Spleen (tissue), 11 donors: ENCODE measurements at regions not wholly inside any gene's neighbourhood (a gene's known extent, or its start where the extent isn't known, plus 50 kb on each side); places are given as distances from the start of the nearest gene placed in this dataset.

ENCODE experiments used
- DNase-seq: peaks from one replicate; pipeline ENCODE4 v3.0.0-alpha.2; 2020
- H3K27ac ChIP-seq, 8 donors: fragments of 200-600 bp; sonication (generic) in 7 of 8; 1 replicate in 4 of 8; 2 replicates in 4 of 8; pipeline versions ENCODE4 v1.5.0 to v1.8.0; 2016 to 2021; ENCODE audit warnings: inconsistent platforms in 4 of 8, mild to moderate bottlenecking in 4 of 8, moderate library complexity in 1 of 8
- H3K27me3 ChIP-seq, 7 donors: fragments of 200-600 bp; sonication (generic) in 6 of 7; replicated peaks in 1 of 7; 1 replicate in 4 of 7; 2 replicates in 3 of 7; pipeline versions ENCODE4 v1.5.0 to v1.8.0; 2016 to 2021; ENCODE audit warnings: inconsistent platforms in 3 of 7, mild to moderate bottlenecking in 1 of 7
- H3K36me3 ChIP-seq, 6 donors: fragments of 200-600 bp; sonication (generic) in 5 of 6; 1 replicate in 4 of 6; 2 replicates in 2 of 6; pipeline versions ENCODE4 v1.5.0 to v1.8.0; 2016 to 2021; ENCODE audit warnings: inconsistent platforms in 2 of 6
- H3K4me1 ChIP-seq, 6 donors: fragments of 200-600 bp; sonication (generic) in 5 of 6; 1 replicate in 3 of 6; 2 replicates in 3 of 6; pipeline versions ENCODE4 v1.5.0 to v1.8.0; 2016 to 2021; ENCODE audit warnings: inconsistent platforms in 3 of 6
- H3K4me3 ChIP-seq, 8 donors: fragments of 200-600 bp; sonication (generic) in 7 of 8; 1 replicate in 4 of 8; 2 replicates in 4 of 8; pipeline versions ENCODE4 v1.5.0 to v1.8.0; 2016 to 2021; ENCODE audit warnings: inconsistent platforms in 4 of 8, mild to moderate bottlenecking in 4 of 8, moderate library complexity in 2 of 8
- H3K9me3 ChIP-seq, 8 donors: fragments of 200-600 bp; sonication (generic) in 7 of 8; 1 replicate in 4 of 8; 2 replicates in 4 of 8; pipeline versions ENCODE4 v1.5.0 to v1.8.0; 2016 to 2021; ENCODE audit warnings: inconsistent platforms in 4 of 8
- POLR2A ChIP-seq, 3 donors: fragments of 450-650 bp; IDR thresholded peaks; one replicate each; pipeline ENCODE4 v1.5.1; 2017; ENCODE audit warnings: antibody characterized with exemption in 3 of 3, mild to moderate bottlenecking in 1 of 3
- POLR2AphosphoS5 ChIP-seq, 3 donors: sonication (generic); formaldehyde crosslinking; IDR thresholded peaks; one replicate each; pipeline ENCODE4 v1.5.1; 2017; ENCODE audit warnings: antibody characterized with exemption in 3 of 3
- WGBS, 5 donors: extraction: QIAGEN DNeasy Blood & Tissue Kit in 3 of 5; methylation state at CpG; one replicate each; pipeline versions ENCODE4 v1.1.5 to v1.1.7; 2013 to 2018; 5-methylcytosine and 5-hydroxymethylcytosine counted together
- intact Hi-C: fragments of 100-400 bp; cut with DNase I; formaldehyde crosslinking; loops from one replicate; pipeline ENCODE4 v1.15.0; 2023; ENCODE audit warnings: low total_unique reads
- TF ChIP-seq, protein P1 (sequence below), 11 experiments: fragments of 200-600 bp in 7 of 11; fragments of 450-650 bp in 4 of 11; sonication (generic) in 4 of 11; IDR thresholded peaks in 8 of 11; conservative IDR thresholded peaks in 3 of 11; 1 replicate in 7 of 11; 2 replicates in 4 of 11; pipeline versions ENCODE4 v1.4.0 to v1.8.0; 2016 to 2021; ENCODE audit warnings: antibody characterized with exemption in 11 of 11, inconsistent platforms in 4 of 11, mild to moderate bottlenecking in 1 of 11
- donor health status: healthy with polysubstance abuse.
- donor health status: DM: no; HTN: no; CAD: no; lungs with moderate emphysema.
- donor health status: DM: no; HTN: no; CAD: no.
- donor health status: Bipolar disorder and iron deficiency.
- donor health status: healthy.
- donor health status: DM: no; HTN: no; CAD: no.
- donor health status: DM: yes; HTN: yes; CAD: no.

DNA sequence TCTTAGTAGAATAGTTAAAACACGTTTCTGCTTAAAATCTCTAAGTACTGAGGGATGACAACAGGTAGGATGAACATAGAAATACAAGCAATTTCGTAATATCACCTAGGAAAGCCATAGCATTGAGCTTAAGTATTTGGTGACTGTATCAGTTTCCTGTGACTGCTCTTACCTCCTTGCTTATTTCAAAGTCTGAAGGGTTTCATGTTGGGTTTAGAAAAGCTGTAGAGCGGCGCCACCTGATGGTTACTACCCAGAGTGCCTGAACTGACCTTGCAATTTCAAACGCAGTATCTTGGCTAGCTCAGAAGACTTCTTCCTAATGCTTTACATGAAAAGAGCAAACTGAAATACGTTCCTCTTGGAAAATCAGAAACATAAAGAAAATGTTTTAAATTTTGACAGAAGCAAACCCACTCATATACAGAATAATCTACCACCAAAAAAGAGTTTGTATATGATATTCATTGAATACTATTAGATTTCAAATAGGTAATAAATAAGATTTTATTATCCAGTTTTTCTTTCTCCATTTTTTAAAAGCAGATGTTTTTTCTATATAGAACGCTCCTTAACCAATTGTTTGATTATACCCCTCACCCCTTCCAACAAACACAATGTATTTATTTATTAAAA, 82.3 kb upstream of the RIPOR2 start:
- intact Hi-C loops: no loop called here
- Histone ChIP-seq H3K4me1 (peaks cover 13 to 60% (median 46%) of the 10 kb centered on the region in 6 donors), H3K27me3 (no peaks in the 10 kb centered on the region), H3K4me3 (no peak overlapping the region), H3K9me3 (no peaks in the 10 kb centered on the region), H3K36me3 (peaks cover 0 to under 1% (median 0%) of the 10 kb centered on the region in 6 donors), H3K27ac (peak overlapping the region in 7 of 8 donors; percentile 15 to 84 (median 67))
- TF ChIP-seq, protein P1, sequence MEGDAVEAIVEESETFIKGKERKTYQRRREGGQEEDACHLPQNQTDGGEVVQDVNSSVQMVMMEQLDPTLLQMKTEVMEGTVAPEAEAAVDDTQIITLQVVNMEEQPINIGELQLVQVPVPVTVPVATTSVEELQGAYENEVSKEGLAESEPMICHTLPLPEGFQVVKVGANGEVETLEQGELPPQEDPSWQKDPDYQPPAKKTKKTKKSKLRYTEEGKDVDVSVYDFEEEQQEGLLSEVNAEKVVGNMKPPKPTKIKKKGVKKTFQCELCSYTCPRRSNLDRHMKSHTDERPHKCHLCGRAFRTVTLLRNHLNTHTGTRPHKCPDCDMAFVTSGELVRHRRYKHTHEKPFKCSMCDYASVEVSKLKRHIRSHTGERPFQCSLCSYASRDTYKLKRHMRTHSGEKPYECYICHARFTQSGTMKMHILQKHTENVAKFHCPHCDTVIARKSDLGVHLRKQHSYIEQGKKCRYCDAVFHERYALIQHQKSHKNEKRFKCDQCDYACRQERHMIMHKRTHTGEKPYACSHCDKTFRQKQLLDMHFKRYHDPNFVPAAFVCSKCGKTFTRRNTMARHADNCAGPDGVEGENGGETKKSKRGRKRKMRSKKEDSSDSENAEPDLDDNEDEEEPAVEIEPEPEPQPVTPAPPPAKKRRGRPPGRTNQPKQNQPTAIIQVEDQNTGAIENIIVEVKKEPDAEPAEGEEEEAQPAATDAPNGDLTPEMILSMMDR (IDR thresholded peaks at IDR 0.05 in 8 of 11, conservative IDR thresholded peaks at IDR 0.05 in 3 of 11): peak; percentile 59 to 87 (median 77)
- TF ChIP-seq POLR2A (IDR thresholded peaks at IDR 0.05) (no peak), POLR2AphosphoS5 (IDR thresholded peaks at IDR 0.05) (peak in 1 of 3 donors; percentile 84)
- WGBS, 5 donors: 47 to 64% (median 52%) methylated on average over 7 of the region's 7 CpGs
- DNase-seq: peak; percentile 91

DNA sequence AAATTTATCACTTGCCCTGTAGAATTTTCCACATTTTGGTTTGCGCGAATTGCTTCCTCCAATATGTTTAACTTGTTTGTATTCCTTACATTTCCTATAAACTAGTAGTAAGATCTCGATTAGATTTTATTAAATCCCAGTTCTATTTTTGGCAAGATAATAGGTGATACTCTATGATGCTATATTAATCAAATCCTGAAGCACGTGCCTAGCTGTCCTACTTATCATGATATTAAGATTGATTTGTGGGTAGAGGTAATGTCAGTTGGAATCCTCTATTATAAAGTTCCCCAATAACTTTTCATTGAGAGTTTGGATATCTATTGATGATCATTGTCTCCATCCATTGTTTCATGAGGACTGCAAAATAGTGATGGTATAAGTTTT, 82.8 kb upstream of the RIPOR2 start:
- Histone ChIP-seq H3K36me3 (peaks cover 0 to 5% (median 0%) of the 10 kb centered on the region in 6 donors), H3K4me3 (no peak overlapping the region), H3K27me3 (no peaks in the 10 kb centered on the region), H3K4me1 (peaks cover 13 to 55% (median 41%) of the 10 kb centered on the region in 6 donors), H3K9me3 (no peaks in the 10 kb centered on the region), H3K27ac (no peak overlapping the region)
- TF ChIP-seq POLR2A (IDR thresholded peaks at IDR 0.05) (no peak), POLR2AphosphoS5 (IDR thresholded peaks at IDR 0.05) (no peak)
- TF ChIP-seq, protein P1 (IDR thresholded peaks at IDR 0.05 in 8 of 11, conservative IDR thresholded peaks at IDR 0.05 in 3 of 11): no peak
- intact Hi-C loops: no loop called here
- no peak for DNase-seq
- 82 to 91% (median 83%) methylated on average over 4 of the region's 4 CpGs for WGBS, 5 donors

DNA sequence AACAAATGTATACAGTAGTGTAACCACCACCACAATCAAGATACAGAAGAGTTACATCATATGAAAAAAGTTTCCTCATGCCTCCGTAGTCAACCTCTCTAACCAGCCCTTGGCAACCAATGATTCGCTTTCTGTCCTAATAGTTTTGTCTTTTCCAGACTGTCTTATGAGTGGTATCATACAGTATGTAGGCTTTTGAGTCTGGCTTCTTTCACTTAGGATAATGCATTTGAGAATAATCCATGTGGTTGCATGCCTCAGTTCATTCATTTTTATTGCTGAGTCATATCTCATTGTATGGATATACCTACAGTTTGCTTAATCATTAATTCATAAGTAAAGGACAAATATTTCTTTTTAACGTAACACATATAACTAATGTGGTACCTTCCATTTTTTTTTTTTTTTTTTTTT, 86.4 kb upstream of the RIPOR2 start:
- H3K9me3 ChIP-seq: no peaks in the 10 kb centered on the region
- no peak overlapping the region for H3K27ac ChIP-seq
- TF ChIP-seq POLR2AphosphoS5 (IDR thresholded peaks at IDR 0.05) (no peak), POLR2A (IDR thresholded peaks at IDR 0.05) (no peak)
- TF ChIP-seq, protein P1 (IDR thresholded peaks at IDR 0.05 in 8 of 11, conservative IDR thresholded peaks at IDR 0.05 in 3 of 11): no peak
- WGBS, 5 donors: 70 to 89% (median 84%) methylated on average over 3 of the region's 3 CpGs
- peaks cover 10 to 46% (median 22%) of the 10 kb centered on the region in 6 donors for H3K4me1 ChIP-seq
- intact Hi-C loops: no loop called here
- no peaks in the 10 kb centered on the region for H3K27me3 ChIP-seq
- no peak overlapping the region for H3K4me3 ChIP-seq
- DNase-seq: no peak
- H3K36me3 ChIP-seq: peaks cover 0 to 13% (median 0%) of the 10 kb centered on the region in 6 donors

DNA sequence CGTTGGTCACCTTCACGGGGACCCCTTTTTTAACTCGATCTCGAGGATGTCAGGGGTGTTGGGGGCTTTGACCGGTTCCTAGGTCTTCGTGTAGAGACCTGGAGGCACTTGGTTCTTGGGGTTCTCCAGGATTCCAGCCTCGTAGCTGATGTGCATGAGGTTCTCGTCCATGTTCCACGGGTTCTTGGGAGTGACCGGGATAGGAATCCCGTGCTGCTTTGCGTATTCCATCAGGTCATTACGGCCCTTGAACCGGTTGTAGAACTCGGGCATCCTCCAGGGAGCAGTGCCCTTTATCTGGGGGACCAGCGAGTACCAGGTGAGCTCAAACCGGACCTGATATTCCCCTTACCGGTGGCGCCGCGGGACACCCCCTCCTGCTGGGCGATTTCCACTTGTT, 88.0 kb upstream of the RIPOR2 start:
- DNase-seq: no peak
- 94 to 98% (median 96%) methylated on average over 15 to 22 of the region's 22 CpGs for WGBS, 5 donors
- Histone ChIP-seq H3K4me3 (no peak overlapping the region), H3K27ac (no peak overlapping the region), H3K9me3 (no peaks in the 10 kb centered on the region), H3K36me3 (peaks cover 0 to 13% (median 0%) of the 10 kb centered on the region in 6 donors), H3K27me3 (no peaks in the 10 kb centered on the region), H3K4me1 (peaks cover 0 to 41% (median 19%) of the 10 kb centered on the region in 6 donors)
- intact Hi-C loops: no loop called here
- TF ChIP-seq POLR2AphosphoS5 (IDR thresholded peaks at IDR 0.05): no peak
- TF ChIP-seq, protein P1 (IDR thresholded peaks at IDR 0.05 in 8 of 11, conservative IDR thresholded peaks at IDR 0.05 in 3 of 11): no peak
- no peak for TF ChIP-seq POLR2A (IDR thresholded peaks at IDR 0.05)
